SK-N-MC (cell line): ENCODE measurements at regions not wholly inside any gene's neighbourhood (a gene's known extent, or its start where the extent isn't known, plus 50 kb on each side); places are given as distances from the start of the nearest gene placed in this dataset.

Experiments used
- EZH2 ChIP-seq: fragments of 200-600 bp; sonication (generic); IDR thresholded peaks from one replicate; pipeline ENCODE4 v1.6.1; 2017; ENCODE audit warnings: antibody characterized with exemption
- POLR2AphosphoS5 ChIP-seq: IDR thresholded peaks from 2 replicates; pipeline ENCODE4 v1.6.1; 2012; ENCODE audit warnings: mild to moderate bottlenecking, low read depth, low read length, borderline replicate concordance

DNA sequence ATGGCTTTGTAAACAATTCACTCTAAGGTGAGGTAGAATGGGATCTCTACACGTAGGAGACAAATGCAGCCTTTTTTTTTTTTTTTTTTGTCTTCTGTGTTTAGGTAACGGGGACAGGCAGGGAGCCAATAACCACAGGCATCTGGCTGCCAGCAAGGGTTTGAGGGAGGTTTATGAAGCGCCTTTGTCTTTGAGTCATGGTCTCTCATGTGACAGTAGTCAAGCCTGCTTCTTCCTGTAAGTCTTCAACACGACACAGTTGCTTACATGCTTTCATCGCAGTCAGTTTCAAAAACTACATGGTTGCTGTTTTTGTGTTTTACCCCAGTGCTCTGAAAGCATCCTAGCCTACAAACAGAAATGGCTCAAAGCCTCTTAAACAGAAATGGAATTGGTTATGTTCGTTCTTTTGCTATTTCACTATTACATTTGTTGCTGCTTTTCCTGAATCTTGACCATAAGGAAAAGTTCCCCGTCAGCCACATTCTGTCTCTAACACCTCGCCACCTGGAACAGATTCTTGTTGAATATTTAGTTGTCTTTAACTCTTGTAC, 127.8 kb upstream of the METTL14 start:
- TF ChIP-seq POLR2AphosphoS5 (no peak), EZH2 (no peak)
